GM23338 (cell line): ENCODE measurements at regions not wholly inside any gene's neighbourhood (a gene's known extent, or its start where the extent isn't known, plus 50 kb on each side); places are given as distances from the start of the nearest gene placed in this dataset.

Experiments
- ATAC-seq: fragments of 200-7000 bp; cut with Tn5 transposase; 3 replicates; pipeline ENCODE4 v1.9.1; 2020
- DNase-seq: peaks from one replicate; pipeline ENCODE4 v3.0.0-alpha.2; 2015; ENCODE audit warnings: low spot score
- H2AFZ ChIP-seq: fragments of 200-600 bp; sonication (generic); 2 replicates; pipeline ENCODE4 v1.8.0; 2016; ENCODE audit warnings: antibody characterized with exemption, mild to moderate bottlenecking, moderate library complexity
- H3F3A ChIP-seq: fragments of 200-600 bp; sonication (generic); replicated peaks from 2 replicates; pipeline ENCODE4 v1.8.0; 2017; ENCODE audit warnings: antibody characterized with exemption, mixed run types, low read depth
- H3K27ac ChIP-seq: fragments of 200-600 bp; sonication (generic); 2 replicates; pipeline ENCODE4 v1.6.1; 2016; ENCODE audit warnings: low read depth
- H3K27me3 ChIP-seq: fragments of 200-600 bp; sonication (generic); 2 replicates; pipeline ENCODE4 v1.8.0; 2016; ENCODE audit warnings: mild to moderate bottlenecking, mixed run types, moderate library complexity; ENCODE audit not compliant: insufficient read depth
- H3K36me3 ChIP-seq: fragments of 200-600 bp; sonication (generic); 2 replicates; pipeline ENCODE4 v1.8.0; 2016; ENCODE audit warnings: mild to moderate bottlenecking; ENCODE audit not compliant: insufficient read depth
- H3K4me1 ChIP-seq: fragments of 200-600 bp; sonication (generic); 2 replicates; pipeline ENCODE4 v1.8.0; 2016; ENCODE audit warnings: mild to moderate bottlenecking, moderate library complexity; ENCODE audit not compliant: insufficient read depth
- H3K4me2 ChIP-seq: fragments of 200-600 bp; sonication (generic); 2 replicates; pipeline ENCODE4 v1.7.1; 2017; ENCODE audit warnings: mixed run types
- H3K4me3 ChIP-seq: fragments of 200-600 bp; sonication (generic); 2 replicates; pipeline ENCODE4 v1.6.1; 2016; ENCODE audit warnings: mixed run types
- H3K79me2 ChIP-seq: fragments of 200-600 bp; sonication (generic); replicated peaks from 2 replicates; pipeline ENCODE4 v1.8.0; 2017; ENCODE audit warnings: mild to moderate bottlenecking; ENCODE audit not compliant: insufficient read depth
- H3K9me2 ChIP-seq: fragments of 200-600 bp; sonication (generic); 2 replicates; pipeline ENCODE4 v1.8.0; 2017; ENCODE audit not compliant: insufficient read depth
- H4K20me1 ChIP-seq: fragments of 200-600 bp; sonication (generic); replicated peaks from 2 replicates; pipeline ENCODE4 v1.8.0; 2017; ENCODE audit warnings: mild to moderate bottlenecking; ENCODE audit not compliant: insufficient read depth
- H3K27ac Mint-ChIP-seq: 2 replicates; pipeline ENCODE4 v1.8.0; 2020; ENCODE audit warnings: inconsistent platforms, mild to moderate bottlenecking, moderate library complexity, mixed read lengths
- H3K27me3 Mint-ChIP-seq: 3 replicates; pipeline ENCODE4 v1.8.0; 2022; ENCODE audit warnings: low read depth, mild to moderate bottlenecking, moderate library complexity, mixed read lengths, inconsistent platforms; ENCODE audit not compliant: insufficient read depth, poor library complexity
- H3K36me3 Mint-ChIP-seq: 3 replicates; pipeline ENCODE4 v1.8.0; 2021; ENCODE audit warnings: low read depth, mild to moderate bottlenecking, inconsistent platforms, moderate library complexity, mixed read lengths
- H3K4me1 Mint-ChIP-seq: 3 replicates; pipeline ENCODE4 v1.8.0; 2020; ENCODE audit warnings: mild to moderate bottlenecking, inconsistent platforms, mixed read lengths
- H3K4me3 Mint-ChIP-seq: 3 replicates; pipeline ENCODE4 v1.8.0; 2021; ENCODE audit warnings: moderate library complexity, mild to moderate bottlenecking, inconsistent platforms, mixed read lengths
- H3K9me3 Mint-ChIP-seq: 3 replicates; pipeline ENCODE4 v1.8.0; 2020; ENCODE audit warnings: moderate library complexity, mild to moderate bottlenecking, inconsistent platforms, mixed read lengths
- CREB1 ChIP-seq: fragments of 250-450 bp; sonication (Bioruptor Pico); IDR thresholded peaks from 2 replicates; pipeline ENCODE4 v1.5.0; 2020; ENCODE audit warnings: low read depth, mild to moderate bottlenecking, moderate library complexity
- ETS1 ChIP-seq: IDR thresholded peaks from 2 replicates; pipeline ENCODE4 v1.6.1; 2016; ENCODE audit warnings: antibody characterized with exemption
- EZH2 ChIP-seq: fragments of 200-600 bp; sonication (generic); IDR thresholded peaks from one replicate; pipeline ENCODE4 v1.8.0; 2017; ENCODE audit warnings: antibody characterized with exemption, mild to moderate bottlenecking, low read depth; ENCODE audit not compliant: unreplicated experiment
- EZH2phosphoT487 ChIP-seq: fragments of 200-600 bp; sonication (generic); IDR thresholded peaks from one replicate; pipeline ENCODE4 v1.8.1; 2018; ENCODE audit warnings: antibody characterized with exemption; ENCODE audit not compliant: unreplicated experiment
- JUNB ChIP-seq: IDR thresholded peaks from one replicate; pipeline ENCODE4 v1.6.1; 2016; ENCODE audit warnings: antibody characterized with exemption; ENCODE audit not compliant: unreplicated experiment
- NANOG ChIP-seq: IDR thresholded peaks from 2 replicates; pipeline ENCODE4 v1.6.1; 2016; ENCODE audit warnings: antibody characterized with exemption, borderline replicate concordance
- POLR2AphosphoS5 ChIP-seq: IDR thresholded peaks from 2 replicates; pipeline ENCODE4 v1.6.1; 2016; ENCODE audit warnings: antibody characterized with exemption, low read depth
- REST ChIP-seq: IDR thresholded peaks from one replicate; pipeline ENCODE4 v1.6.1; 2018; ENCODE audit warnings: antibody characterized with exemption; ENCODE audit not compliant: unreplicated experiment
- STAT1 ChIP-seq: IDR thresholded peaks from one replicate; pipeline ENCODE4 v1.6.1; 2016; ENCODE audit warnings: antibody characterized with exemption; ENCODE audit not compliant: unreplicated experiment
- ZNF114 ChIP-seq: fragments of 250-450 bp; sonication (Bioruptor Pico); IDR thresholded peaks from 2 replicates; pipeline ENCODE4 v1.5.0; 2020; ENCODE audit warnings: mild to moderate bottlenecking, moderate library complexity
- ZNF331 ChIP-seq: fragments of 250-450 bp; sonication (Bioruptor Pico); IDR thresholded peaks from 2 replicates; pipeline ENCODE4 v1.5.0; 2020; ENCODE audit warnings: low read depth, mild to moderate bottlenecking, moderate library complexity
- TF ChIP-seq, protein P1 (sequence below), 2 experiments: fragments of 200-600 bp in 1 of 2; sonication (generic) in 1 of 2; conservative IDR thresholded peaks; 2 replicates each; pipeline versions ENCODE4 v1.5.1 to v1.6.1; 2016 to 2017; ENCODE audit warnings: antibody characterized with exemption in 2 of 2, low read depth in 2 of 2, mild to moderate bottlenecking in 2 of 2, moderate library complexity in 1 of 2
- TF ChIP-seq, protein P2 (sequence below): fragments of 250-450 bp; sonication (Bioruptor Pico); IDR thresholded peaks from 2 replicates; pipeline ENCODE4 v1.5.0; 2020; ENCODE audit warnings: mild to moderate bottlenecking, moderate library complexity

- Mint-ChIP-seq H3K4me1 (peaks cover 16% of the 10 kb centered on the region; the same call in 2 of the 3 replicates), H3K4me3 (no peak overlapping the region), H3K27me3 (peaks cover 5% of the 10 kb centered on the region), H3K27ac (no peak overlapping the region), H3K9me3 (peaks cover 2% of the 10 kb centered on the region; the same call in 1 of the 3 replicates), H3K36me3 (no peaks in the 10 kb centered on the region)
- Histone ChIP-seq H3K4me3 (no peak overlapping the region), H3K4me1 (0 out of 2 replicates have a peak, but pooled peaks cover 6% of the 10 kb centered on the region), H2AFZ (no peak overlapping the region), H3K27ac (no peak overlapping the region), H3K36me3 (no peaks in the 10 kb centered on the region), H3K79me2 (no peaks in the 10 kb centered on the region), H3K9me2 (peaks cover 2% of the 10 kb centered on the region), H3K27me3 (no peaks in the 10 kb centered on the region), H4K20me1 (no peaks in the 10 kb centered on the region), H3F3A (no peaks in the 10 kb centered on the region), H3K4me2 (no peak overlapping the region)
- DNase-seq, result no peak
- TF ChIP-seq, protein P1, sequence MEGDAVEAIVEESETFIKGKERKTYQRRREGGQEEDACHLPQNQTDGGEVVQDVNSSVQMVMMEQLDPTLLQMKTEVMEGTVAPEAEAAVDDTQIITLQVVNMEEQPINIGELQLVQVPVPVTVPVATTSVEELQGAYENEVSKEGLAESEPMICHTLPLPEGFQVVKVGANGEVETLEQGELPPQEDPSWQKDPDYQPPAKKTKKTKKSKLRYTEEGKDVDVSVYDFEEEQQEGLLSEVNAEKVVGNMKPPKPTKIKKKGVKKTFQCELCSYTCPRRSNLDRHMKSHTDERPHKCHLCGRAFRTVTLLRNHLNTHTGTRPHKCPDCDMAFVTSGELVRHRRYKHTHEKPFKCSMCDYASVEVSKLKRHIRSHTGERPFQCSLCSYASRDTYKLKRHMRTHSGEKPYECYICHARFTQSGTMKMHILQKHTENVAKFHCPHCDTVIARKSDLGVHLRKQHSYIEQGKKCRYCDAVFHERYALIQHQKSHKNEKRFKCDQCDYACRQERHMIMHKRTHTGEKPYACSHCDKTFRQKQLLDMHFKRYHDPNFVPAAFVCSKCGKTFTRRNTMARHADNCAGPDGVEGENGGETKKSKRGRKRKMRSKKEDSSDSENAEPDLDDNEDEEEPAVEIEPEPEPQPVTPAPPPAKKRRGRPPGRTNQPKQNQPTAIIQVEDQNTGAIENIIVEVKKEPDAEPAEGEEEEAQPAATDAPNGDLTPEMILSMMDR (conservative IDR thresholded peaks at IDR 0.05; ENCODE audit: low read depth in 2 of 2), result no peak
- TF ChIP-seq POLR2AphosphoS5 (no peak), ZNF114 (no peak), ZNF331 (no peak), JUNB (no peak), REST (no peak), ETS1 (no peak), NANOG (no peak), CREB1 (CRISPR knock-in tag) (no peak), EZH2 (no peak), EZH2phosphoT487 (no peak), STAT1 (no peak)
- TF ChIP-seq, protein P2, sequence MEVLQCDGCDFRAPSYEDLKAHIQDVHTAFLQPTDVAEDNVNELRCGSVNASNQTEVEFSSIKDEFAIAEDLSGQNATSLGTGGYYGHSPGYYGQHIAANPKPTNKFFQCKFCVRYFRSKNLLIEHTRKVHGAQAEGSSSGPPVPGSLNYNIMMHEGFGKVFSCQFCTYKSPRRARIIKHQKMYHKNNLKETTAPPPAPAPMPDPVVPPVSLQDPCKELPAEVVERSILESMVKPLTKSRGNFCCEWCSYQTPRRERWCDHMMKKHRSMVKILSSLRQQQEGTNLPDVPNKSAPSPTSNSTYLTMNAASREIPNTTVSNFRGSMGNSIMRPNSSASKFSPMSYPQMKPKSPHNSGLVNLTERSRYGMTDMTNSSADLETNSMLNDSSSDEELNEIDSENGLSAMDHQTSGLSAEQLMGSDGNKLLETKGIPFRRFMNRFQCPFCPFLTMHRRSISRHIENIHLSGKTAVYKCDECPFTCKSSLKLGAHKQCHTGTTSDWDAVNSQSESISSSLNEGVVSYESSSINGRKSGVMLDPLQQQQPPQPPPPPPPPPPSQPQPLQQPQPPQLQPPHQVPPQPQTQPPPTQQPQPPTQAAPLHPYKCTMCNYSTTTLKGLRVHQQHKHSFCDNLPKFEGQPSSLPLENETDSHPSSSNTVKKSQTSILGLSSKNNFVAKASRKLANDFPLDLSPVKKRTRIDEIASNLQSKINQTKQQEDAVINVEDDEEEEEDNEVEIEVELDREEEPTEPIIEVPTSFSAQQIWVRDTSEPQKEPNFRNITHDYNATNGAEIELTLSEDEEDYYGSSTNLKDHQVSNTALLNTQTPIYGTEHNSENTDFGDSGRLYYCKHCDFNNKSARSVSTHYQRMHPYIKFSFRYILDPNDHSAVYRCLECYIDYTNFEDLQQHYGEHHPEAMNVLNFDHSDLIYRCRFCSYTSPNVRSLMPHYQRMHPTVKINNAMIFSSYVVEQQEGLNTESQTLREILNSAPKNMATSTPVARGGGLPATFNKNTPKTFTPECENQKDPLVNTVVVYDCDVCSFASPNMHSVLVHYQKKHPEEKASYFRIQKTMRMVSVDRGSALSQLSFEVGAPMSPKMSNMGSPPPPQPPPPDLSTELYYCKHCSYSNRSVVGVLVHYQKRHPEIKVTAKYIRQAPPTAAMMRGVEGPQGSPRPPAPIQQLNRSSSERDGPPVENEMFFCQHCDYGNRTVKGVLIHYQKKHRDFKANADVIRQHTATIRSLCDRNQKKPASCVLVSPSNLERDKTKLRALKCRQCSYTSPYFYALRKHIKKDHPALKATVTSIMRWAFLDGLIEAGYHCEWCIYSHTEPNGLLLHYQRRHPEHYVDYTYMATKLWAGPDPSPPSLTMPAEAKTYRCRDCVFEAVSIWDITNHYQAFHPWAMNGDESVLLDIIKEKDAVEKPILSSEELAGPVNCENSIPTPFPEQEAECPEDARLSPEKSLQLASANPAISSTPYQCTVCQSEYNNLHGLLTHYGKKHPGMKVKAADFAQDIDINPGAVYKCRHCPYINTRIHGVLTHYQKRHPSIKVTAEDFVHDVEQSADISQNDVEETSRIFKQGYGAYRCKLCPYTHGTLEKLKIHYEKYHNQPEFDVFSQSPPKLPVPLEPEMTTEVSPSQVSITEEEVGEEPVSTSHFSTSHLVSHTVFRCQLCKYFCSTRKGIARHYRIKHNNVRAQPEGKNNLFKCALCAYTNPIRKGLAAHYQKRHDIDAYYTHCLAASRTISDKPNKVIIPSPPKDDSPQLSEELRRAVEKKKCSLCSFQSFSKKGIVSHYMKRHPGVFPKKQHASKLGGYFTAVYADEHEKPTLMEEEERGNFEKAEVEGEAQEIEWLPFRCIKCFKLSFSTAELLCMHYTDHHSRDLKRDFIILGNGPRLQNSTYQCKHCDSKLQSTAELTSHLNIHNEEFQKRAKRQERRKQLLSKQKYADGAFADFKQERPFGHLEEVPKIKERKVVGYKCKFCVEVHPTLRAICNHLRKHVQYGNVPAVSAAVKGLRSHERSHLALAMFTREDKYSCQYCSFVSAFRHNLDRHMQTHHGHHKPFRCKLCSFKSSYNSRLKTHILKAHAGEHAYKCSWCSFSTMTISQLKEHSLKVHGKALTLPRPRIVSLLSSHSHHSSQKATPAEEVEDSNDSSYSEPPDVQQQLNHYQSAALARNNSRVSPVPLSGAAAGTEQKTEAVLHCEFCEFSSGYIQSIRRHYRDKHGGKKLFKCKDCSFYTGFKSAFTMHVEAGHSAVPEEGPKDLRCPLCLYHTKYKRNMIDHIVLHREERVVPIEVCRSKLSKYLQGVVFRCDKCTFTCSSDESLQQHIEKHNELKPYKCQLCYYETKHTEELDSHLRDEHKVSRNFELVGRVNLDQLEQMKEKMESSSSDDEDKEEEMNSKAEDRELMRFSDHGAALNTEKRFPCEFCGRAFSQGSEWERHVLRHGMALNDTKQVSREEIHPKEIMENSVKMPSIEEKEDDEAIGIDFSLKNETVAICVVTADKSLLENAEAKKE (CRISPR knock-in tag), result no peak
- no peak for ATAC-seq
Observed at GRCh38 chr2:16264491-16264890, 324.1 kb downstream of the MYCN start.
